ENCODE measurements at regions not wholly inside any gene's neighbourhood (a gene's known extent, or its start where the extent isn't known, plus 50 kb on each side); places are given as distances from the start of the nearest gene placed in this dataset.
"Not testable (repeated sequence)": the region's sequence is repeated elsewhere in the genome, so short reads cannot be mapped to it uniquely, and the experiment has no call there.

DNA sequence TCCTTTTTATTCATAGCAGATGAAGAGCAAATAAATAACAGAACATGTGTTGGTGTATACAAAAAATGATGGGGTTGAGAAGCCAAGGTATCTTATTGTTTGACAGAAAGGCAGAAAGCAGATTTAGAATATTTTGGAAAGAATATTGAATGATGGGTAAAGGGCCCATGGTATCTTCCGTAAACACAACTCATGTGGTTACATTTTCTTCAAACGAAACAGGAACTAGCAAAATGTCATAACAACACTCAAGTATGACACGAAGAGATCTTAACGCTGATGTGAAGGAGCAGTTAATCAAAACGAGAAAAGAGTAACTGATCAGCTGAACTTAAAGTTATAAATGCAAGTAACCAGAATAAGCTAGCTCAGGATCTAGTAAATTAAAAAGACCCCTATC is 195.7 kb upstream of the GK2 start:
- DNase-seq = peak; percentile 61

DNA sequence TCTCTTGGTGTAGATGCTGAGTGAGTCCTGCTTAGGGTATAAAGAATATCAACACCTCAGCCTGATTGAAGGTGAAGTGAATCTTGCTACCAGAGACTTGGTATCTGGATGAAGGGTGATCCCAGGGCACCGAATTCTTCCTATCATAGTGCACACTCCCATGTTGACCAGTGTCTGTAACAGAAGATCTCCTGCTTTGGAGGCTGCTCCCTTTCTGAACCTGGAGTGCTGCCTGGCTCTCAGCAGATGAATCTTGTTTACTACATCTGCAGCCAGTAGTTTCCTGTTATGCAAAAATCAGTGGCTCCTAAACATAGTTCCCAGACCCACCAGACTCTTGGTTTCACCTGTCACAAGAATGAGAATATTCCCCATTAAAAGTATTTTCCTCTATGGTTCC is 191.7 kb upstream of the GK2 start:
- no peak for DNase-seq

DNA sequence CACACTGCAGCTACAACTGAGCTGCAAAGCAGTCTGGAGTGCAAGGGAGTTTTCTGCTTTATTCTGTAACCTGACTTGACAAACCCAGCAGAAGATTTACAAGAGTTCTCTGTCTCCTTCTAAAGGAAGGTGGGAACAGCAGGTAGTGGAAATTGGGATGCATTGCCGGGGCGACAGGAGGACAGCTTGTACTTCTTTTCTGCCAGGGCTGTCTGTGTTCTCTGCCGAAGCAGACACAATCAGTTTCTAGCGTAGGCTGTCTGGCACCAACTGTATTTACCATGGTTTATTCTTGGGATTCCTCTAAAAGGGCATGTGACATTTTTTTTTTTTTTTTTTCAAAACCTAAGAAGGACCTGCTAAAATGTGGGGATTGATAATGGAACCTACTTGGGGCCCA is 190.8 kb upstream of the GK2 start:
- DNase-seq = no peak

DNA sequence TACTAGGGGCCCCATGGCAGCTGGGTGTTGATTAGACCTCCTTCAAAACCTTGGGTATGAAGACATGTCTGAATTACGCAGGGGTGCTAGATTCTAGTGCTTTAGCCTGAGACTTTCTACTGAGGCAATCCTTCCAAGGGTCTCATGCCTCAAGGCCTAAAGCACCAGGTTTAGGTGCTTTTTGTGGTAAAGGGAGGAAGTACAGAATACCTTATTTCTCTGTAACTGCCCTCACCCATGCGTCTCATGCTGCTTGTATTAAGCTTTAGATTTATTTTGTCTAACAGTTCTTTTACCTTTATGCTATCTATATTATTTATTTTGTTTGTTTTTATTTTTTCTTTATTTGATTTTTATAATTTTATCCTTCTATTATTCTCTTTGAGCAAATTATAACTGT is 190.2 kb upstream of the GK2 start:
- no peak for DNase-seq

DNA sequence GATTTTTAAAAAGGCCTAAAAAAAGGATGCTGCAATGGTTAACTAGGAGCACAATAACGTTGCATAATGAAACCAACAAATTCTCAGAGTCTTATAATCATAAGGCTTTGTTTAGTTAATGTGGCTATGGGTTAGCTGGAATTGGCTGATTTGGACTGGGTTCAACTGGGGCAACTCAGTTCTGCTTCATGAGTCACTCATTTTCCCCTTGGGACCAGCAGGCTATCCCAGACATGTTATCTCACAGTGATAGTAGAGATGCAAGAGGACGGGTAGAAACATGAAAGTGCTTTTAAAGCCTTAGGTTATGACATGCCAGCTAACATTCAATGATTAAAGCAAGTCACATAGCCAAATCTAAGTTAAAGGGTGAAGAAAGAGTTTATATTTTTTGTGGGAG is 189.2 kb upstream of the GK2 start:
- no peak for DNase-seq

DNA sequence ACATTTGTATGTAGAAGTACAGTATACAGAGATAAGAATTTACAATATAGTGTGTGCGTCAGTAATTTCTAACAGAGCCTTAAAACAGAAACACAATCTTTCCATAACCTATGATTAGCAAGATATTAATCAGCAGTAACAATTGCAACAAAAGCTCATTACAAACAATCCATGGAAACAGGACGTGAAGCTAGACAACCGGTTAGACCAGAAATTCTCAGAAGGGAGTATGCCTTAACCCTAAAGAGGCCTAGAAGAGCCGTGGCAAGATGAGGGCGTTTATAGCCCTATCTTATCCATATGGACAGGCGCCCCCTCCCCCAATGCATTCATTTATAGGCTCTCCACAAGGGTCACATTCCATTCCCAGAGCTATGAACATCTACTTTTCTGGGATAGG is 184.2 kb upstream of the GK2 start:
- not testable (repeated sequence) for DNase-seq

DNA sequence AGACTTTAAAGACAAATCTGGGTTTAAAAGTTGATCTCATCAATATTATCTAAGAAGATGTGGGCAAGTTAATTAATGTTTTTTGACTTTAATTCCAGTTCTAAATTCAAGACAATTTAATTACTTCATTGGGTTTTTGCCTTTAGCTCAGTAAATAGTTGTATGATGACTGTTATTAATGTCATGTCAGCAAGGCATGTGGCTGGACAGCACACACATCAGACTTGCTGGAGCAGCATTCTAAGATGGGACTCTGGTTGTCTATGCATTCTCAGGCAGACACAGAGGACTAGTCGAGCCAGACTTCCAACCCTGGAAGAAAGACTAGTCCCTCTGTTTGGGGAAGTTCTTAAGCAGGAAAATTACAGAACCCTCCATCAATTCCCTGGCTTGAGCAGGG is 180.7 kb upstream of the GK2 start:
- DNase-seq = no peak

DNA sequence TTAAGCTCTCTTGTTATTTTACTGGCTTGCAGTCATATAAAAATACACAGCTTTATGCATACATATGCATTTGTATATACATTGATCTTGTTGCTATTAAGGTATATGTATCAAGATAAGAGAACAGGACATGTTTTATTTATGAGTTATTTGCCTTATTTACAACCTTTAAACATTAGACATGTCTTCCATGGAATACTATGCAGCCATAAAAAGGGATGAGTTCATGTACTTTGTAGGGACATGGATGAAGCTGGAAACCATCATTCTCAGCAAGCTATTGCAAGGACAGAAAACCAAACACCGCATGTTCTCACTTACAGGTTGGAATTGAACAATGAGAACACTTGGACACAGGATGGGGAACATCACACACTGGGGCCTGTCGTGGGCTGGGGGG is 179.2 kb upstream of the GK2 start:
- not testable (repeated sequence) for DNase-seq

DNA sequence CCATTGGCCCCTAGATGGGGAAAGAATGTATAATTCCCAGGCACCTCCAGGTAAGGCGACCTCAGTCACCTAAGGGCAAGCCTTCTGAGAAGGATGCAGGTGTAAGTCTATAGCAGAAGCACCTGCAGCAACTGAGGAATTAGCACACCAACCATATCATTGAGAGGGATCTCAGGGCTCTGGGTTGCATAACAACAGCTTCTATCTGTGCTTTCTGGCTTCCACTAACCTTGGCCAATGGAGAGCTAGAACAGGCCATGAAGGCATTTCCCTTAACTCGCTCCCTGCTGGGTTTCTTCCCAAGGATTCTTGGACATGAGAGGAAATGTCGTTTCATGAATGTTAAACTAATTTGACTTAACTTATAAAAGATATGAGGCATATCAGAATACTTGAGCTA is 177.8 kb upstream of the GK2 start:
- DNase-seq = no peak

DNA sequence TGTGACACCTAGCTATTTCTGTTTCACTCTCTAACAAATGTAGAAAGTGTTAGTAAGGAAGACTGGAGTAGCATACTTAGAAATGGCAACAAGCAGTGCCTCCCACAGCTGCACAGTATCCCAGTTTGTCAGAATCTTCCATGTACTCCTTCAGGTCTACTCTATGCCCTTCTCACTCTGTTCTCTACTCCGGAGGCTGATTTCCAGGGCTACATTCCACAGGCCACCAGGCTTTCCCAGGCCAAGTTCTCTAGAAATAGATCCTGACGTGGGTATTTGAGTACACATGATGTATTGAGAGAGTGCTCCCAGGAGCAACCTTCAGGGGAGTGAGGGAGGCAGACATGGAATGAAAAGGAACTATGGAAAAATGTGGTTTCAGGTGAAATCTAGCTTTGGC is 177.3 kb upstream of the GK2 start:
- no peak for DNase-seq

DNA sequence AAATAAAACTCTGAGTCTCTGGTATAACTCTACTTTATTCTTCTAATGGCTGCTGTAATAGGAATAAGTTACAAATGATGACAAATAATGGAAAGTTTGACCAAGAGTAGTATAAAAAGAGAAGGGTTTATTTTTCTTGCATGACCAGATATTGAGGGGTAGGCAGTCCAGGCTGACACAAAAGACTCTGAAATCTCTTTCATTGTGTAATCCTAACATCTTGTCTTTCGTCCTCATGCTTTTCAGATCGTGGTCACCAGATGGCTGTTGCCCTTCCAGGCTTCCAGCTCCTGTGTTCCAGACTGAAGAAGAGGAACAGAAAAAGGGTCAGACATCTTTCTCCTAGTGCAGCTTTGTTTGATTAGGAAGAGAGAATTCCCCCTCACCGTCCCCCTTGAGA is 176.9 kb upstream of the GK2 start:
- DNase-seq = no peak

DNA sequence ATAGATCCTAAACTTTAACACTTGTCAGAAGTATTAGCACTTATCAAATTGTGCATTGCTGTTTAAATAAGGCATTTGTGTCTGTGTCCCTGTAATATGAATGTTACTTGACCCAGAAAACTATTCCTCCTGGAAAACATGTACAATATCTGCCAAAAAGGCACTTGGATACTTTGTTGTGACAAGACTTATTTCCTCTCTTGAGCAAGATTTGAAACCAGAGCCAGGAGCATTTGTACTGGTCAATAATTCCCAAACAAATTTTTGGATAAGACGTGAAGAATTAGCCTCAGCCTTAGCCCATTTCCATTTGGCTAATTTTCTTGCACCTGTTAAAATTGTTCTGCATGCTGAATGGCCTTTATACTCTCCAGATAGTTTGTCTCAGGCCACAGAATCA is 176.3 kb upstream of the GK2 start:
- DNase-seq = no peak

DNA sequence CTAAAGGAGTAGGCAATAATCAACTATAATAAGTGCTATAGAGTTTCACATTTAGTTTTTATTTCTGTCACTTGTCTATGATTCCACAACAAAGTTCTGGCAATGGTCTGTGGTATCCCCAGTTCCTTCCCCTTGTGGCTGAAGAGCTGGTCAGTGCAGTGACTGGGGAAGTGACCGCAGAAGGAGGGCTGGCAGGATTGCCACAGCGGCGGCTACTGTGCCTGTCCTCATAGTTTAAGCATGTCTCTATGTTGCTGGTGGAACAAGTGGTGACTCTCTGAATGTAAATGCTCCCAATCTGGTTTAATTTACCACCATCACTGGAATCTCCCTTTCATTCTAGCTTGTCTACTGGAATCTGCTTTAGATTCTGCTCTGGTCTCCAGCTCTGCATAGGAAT is 170.6 kb upstream of the GK2 start:
- no peak for DNase-seq

DNA sequence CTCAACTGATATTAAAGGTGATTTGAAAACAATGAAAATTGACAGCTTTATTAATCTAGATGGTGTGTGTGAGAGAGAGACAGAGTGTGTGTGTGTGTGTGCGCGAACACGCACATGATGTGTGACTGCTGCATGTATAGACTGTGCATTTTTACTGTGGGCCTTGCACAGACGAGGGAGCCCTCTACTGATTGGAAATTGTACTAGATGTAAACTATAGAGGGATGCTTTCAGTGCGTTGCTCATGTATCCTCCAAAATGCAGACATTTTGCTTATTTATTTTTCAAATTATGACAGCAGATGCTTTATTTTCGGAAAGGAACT is 168.4 kb upstream of the GK2 start:
- DNase-seq = peak; percentile 20

DNA sequence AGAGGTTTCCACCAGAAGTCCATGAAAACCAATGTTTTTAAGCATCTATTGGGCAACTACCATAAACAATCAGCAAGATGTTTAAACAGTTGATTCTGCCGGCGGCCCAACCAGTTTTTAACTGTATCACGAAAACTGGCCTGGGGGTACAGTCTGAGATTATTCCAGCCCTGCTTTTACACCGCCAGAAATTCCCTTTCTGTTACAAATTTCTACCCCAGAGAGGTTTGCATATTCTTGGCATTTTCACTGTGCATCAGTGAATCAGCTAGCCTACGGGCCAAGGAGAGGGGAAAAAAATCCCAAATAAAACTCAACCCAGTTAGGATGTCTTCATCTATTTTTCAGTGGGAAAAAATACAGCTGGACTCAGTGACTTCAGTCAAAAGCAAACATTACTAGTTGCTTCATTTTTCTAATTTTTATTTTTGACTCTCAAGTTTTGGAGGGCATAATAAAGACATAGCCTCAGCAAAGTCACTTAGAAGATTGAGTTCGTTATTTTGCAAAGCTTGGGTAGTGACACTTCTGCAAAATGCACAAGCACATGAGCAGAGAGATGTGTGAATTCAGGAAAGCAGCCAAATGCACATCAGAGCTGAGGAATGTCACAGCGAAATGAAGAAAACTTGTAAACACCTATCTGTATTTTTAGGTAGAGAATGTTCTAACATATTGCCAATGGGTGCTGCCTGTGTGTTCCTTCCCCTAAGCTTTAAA is 167.8 kb upstream of the GK2 start:
- no peak for DNase-seq

DNA sequence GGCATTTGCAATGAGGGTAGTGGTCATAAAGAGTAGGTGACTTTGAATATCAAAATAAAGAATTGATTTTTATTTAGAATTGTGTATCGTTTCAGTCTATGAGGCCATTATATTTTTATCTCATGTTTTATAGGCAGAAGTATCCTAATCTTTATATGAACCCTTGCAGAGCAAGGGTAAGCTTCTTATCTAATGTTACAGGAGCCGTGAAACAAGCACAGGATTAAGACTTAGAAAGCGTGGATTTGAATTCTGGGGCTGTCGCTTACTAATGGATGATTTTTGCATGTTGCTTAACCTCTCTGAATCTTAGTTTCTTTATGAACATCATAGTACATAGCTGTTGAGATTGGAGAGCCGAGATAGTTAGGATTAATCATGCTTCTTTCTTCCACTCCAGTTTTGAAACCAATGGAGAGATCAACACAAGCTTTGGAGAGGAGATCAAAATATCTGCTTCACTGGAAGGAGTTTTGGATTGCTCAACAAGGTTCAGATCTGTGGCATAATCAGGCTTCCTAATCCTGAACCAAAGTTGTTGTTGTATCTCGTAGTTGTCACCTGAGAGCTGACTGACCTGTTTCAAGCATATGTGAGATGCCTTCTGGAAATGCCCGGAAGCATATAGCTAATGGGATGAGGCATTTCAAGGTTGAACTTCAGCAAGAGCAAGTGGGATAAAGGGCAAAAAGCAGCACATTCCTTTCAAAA is 166.9 kb upstream of the GK2 start:
- DNase-seq = no peak

DNA sequence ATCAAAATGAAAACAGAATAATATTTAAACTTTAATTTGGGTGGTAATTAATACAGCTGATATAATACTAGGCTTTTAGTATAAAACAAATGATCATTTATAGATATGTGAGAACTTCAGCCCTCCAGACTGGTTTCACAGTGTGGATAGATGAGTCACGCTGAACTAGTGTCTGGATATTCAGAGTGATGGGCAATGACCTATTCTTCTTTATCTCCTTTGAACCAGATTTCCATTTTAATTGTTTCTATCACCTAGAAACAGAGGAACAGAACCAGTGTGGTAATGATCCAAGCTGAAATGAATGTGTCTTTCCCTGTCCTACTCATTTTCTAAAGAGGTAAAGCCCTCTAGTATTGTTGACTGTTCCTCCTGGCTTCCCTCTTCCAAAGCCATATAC is 155.2 kb upstream of the GK2 start:
- DNase-seq = no peak

DNA sequence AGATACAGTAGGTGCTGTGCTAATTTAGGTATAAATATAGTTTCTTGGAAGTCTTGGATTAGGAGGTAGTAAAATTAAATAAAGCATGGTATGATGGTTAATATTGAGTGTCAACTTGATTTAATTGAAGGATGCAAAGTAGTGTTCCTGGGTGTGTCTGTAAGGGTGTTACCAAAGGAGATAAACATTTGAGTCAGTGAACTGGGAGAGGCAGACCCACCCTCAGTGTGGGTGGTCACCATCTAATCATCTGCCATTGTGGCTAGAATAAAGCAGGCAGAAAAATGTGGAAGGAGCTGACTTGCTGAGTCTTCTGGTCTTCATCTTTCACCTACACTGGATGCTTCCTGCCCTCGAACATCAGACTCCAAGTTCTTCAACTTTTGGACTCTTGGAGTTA is 153.7 kb upstream of the GK2 start:
- no peak for DNase-seq

DNA sequence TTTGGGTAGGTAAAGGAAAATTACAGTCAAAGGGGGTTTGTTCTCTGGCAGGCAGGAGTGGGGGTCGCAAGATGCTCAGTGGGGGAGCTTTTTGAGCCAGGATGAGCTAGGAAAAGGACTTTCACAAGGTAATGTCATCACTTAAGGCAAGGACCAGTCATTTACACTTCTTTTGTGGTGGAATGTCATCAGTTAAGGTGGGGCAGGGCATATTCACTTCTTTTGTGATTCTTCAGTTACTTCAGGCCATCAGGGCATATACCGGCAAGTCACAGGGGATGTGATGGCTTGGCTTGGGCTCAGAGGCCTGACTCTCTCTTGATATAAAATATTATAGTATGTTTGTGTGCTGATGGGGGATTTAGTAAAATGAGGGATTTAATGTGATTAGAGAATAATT is 151.4 kb upstream of the GK2 start:
- DNase-seq = not testable (repeated sequence)

DNA sequence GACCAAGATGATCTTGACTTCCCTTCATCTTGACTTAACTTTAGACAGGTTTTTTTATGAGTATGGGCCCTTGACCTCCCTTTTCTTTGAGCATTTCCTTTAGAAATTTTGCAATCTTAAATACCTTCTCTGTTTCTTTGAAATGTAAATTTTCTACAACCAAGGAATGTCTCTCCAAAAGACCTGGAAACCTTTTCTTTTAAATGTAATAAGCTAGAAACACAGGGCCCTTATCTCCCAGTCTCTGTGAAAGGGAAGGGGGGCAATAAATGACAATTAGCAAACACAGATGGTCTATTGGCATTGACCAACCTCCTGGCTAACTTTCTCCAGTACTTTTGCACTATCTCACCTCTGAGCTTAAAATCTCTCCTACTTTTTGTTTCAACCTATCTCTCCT is 144.3 kb upstream of the GK2 start:
- DNase-seq = no peak

DNA sequence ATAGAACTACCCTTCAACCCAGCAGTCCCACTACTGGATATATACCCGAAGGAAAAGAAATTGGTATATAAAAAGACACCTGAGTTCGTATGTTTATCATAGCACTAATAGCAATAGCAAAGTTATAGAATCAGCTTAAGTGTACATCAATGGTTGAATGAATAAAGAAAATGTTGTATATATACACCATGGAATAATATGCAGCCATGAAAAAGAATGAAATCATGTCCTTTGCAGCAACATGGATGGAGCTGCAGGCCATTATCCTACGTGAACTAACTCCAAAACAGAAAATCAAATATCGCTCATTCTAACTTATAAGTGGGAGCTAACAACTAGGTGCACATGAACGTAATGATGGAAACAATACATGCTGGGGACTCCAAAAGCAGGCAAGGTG is 143.5 kb upstream of the GK2 start:
- DNase-seq = no peak

DNA sequence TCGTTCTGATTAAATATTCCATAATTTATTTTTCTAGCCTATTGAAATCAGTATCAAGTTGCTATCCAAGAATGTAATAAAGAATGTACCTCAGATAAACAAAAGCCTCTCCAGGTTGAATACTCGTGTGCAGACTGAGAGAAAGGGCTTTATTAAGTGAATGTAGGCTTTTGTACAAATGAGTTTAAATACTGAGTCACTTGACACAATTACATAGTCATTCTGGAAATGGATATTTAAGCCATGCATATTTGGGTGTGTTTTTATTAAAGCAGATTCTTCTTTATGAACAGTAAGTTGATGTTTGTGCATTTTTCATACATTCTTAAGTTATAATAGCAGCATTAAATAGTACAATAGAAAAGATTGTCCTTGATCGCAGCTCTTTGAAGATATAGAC is 139.8 kb upstream of the GK2 start:
- DNase-seq = no peak

DNA sequence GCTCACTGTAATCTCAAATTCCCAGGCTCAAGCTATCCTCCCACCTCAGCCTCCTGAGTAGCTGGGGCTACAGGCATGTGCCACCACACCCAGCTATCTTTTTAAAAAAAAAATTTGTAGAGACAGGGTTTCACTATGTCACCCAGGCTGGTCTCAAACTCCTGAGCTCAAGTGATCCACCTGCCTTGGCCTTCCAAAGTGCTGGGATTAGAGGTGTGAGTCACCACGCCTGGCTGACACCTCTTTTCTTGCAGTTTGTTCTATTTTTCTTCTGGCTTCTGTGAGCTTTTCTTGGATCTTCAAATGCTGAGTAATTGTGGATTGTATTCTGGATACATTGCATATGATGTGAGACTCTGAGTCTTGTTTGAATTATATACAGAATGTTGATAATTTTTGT is 137.3 kb upstream of the GK2 start:
- not testable (repeated sequence) for DNase-seq

DNA sequence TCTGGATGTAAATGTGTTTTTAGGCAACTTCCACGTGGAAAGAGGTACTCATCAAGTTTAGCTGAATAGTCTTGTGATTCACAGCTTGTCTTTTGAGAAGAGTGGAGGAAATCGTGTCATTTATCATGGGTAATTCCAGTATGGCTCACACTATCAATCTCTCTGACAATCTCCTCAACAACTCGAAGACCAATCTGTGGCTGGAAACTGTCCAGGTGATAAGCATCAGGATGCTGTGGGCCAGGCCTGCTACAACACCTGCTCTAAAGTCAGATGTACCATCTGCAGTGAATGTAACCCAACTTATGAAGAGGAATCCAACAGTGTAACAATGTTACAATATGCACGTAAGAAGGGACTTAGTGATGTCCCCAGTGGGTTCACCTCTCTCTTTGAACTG is 132.1 kb upstream of the GK2 start:
- no peak for DNase-seq

DNA sequence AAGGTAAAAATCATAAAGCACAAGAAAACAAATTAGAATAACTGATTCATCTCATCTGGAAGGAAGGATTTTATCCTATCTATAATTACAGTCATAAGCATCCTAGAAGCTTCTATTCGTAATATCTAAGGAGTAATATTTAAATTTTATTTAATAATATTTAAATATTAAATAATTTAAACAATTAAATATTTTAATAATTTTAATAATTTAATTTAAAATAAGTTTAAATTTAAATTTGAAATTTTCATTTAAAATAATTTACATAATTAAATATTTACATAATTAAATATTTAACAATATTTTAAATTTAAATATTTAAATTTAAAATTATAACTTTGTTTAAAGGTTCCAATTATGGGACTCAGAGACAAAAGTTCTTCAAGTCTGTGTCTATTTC is 127.5 kb upstream of the GK2 start:
- no peak for DNase-seq

All from activated CD4-positive, alpha-beta T cell treated with anti-CD3 and anti-CD28 coated beads, Interleukin-10, Interleukin-2, amounts not matched to agents 100 ng/mL and 50 ng/mL, durations not matched to agents 16 hours and 8 hours (primary cell).